PC-9 (cell line): ENCODE measurements at regions not wholly inside any gene's neighbourhood (a gene's known extent, or its start where the extent isn't known, plus 50 kb on each side); places are given as distances from the start of the nearest gene placed in this dataset.

Experiments used
- BruUV-seq: library from RNA; stranded (reverse); fragments of 400-500 nt; replicated peaks from 2 replicates; lab custom pipeline; 2021; lab: Mats Ljungman, UMichigan
- CTCF ChIA-PET: fragments of 300-600 bp; sonication (Branson Sonifier 250); formaldehyde crosslinking; loops from one replicate; lab custom pipeline; 2022; ENCODE audit warnings: antibody characterized with exemption; lab: Charles Lee
- POLR2A ChIA-PET: fragments of 300-600 bp; sonication (Branson Sonifier 250); formaldehyde crosslinking; loops from one replicate; lab custom pipeline; 2022; ENCODE audit warnings: antibody characterized with exemption; ENCODE audit not compliant: unreplicated experiment; lab: Charles Lee
- DNase-seq, 2 experiments: peaks; one replicate each; pipeline versions ENCODE4 v3.0.0 to v3.0.0-alpha.2; 2015 to 2022; ENCODE audit warnings: mixed read lengths in 1 of 2
- H2AFZ ChIP-seq: fragments of 200-600 bp; sonication (generic); 2 replicates; pipeline ENCODE4 v1.8.1; 2017; ENCODE audit warnings: antibody characterized with exemption
- H3F3A ChIP-seq: fragments of 200-600 bp; sonication (generic); 2 replicates; pipeline ENCODE4 v1.8.1; 2017; ENCODE audit warnings: antibody characterized with exemption, mild to moderate bottlenecking, low read depth; ENCODE audit not compliant: insufficient read depth
- H3K27ac ChIP-seq: fragments of 200-600 bp; sonication (generic); 2 replicates; pipeline ENCODE4 v1.6.1; 2016; ENCODE audit warnings: mixed run types
- H3K27me3 ChIP-seq: fragments of 200-600 bp; sonication (generic); 2 replicates; pipeline ENCODE4 v1.6.1; 2016; ENCODE audit warnings: low read depth, mixed run types; ENCODE audit not compliant: insufficient read depth
- H3K36me3 ChIP-seq: fragments of 200-600 bp; sonication (generic); 2 replicates; pipeline ENCODE4 v1.6.1; 2016; ENCODE audit warnings: low read depth, mixed run types
- H3K4me1 ChIP-seq: fragments of 200-600 bp; sonication (generic); replicated peaks from 2 replicates; pipeline ENCODE4 v1.6.1; 2016; ENCODE audit warnings: mixed run types; ENCODE audit not compliant: insufficient read depth
- H3K4me2 ChIP-seq: fragments of 200-600 bp; sonication (generic); 2 replicates; pipeline ENCODE4 v1.6.1; 2017; ENCODE audit warnings: mixed run types
- H3K4me3 ChIP-seq: fragments of 200-600 bp; sonication (generic); 2 replicates; pipeline ENCODE4 v1.6.1; 2016; ENCODE audit warnings: mixed run types
- H3K79me2 ChIP-seq: fragments of 200-600 bp; sonication (generic); 2 replicates; pipeline ENCODE4 v1.6.1; 2017; ENCODE audit warnings: low read depth, mixed run types
- H3K9me2 ChIP-seq: fragments of 200-600 bp; sonication (generic); 2 replicates; pipeline ENCODE4 v1.8.1; 2017; ENCODE audit warnings: mild to moderate bottlenecking; ENCODE audit not compliant: insufficient read depth
- H3K9me3 ChIP-seq: fragments of 200-600 bp; sonication (generic); 2 replicates; pipeline ENCODE4 v1.8.1; 2016; ENCODE audit warnings: low read depth; ENCODE audit not compliant: insufficient read depth
- H4K20me1 ChIP-seq: fragments of 200-600 bp; sonication (generic); 2 replicates; pipeline ENCODE4 v1.8.1; 2017; ENCODE audit not compliant: insufficient read depth
- EZH2 ChIP-seq: fragments of 200-600 bp; sonication (generic); IDR thresholded peaks from 2 replicates; pipeline ENCODE4 v1.8.0; 2017; ENCODE audit warnings: antibody characterized with exemption, low read depth
- intact Hi-C: fragments of 100-400 bp; cut with micrococcal nuclease; formaldehyde crosslinking; loops from one replicate; pipeline ENCODE4 v1.10.0; 2022; ENCODE audit not compliant: unreplicated experiment
- TF ChIP-seq, protein P1 (sequence below): fragments of 200-600 bp; sonication (generic); conservative IDR thresholded peaks from 2 replicates; pipeline ENCODE4 v1.6.1; 2017; ENCODE audit warnings: mixed run types, antibody characterized with exemption, mild to moderate bottlenecking, moderate library complexity

DNA sequence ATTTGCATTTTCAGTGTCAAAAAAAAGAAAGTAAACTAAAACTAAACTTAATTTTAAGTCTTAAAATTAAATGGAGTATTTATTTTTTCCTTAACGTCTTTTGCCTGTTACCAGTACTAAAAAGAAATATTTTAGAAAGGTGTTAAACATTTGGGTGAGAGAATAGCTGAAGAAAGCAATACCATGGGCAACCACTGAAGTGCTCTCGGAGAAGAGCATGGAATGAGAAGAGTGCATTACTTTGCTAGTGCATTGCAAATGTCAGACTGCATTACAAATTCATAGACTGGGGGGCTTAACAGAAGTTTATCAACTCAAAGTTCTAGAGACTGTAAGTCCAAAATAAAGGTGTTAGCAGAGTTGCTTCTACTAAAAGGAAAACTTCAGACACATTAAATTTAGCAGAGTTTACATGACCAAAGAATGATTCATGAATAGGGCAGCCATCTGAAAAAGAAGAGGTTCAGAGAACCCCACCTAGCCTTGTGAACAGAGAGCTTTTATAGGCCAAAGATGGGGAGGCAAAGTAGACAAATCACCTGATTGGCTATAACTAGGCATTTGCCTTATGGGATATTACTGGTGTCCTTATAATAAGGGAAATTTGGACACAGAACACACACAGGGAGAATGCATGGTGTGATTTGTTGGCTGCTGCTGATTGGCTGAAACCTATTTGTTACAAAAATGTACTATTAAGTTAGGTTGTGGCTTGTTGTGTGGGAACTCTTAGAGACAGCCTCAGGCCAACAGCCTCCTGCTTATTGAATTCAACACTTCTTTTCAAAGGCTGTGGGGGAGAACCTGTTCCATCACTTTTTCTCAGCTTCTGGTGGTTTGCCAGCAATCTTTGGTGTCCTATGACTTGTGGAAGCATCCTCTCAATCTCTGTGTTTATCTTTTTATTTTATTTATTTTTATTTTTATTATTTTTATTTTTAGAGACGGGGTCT lies 106.7 kb upstream of the RREB1 start:
- intact Hi-C loops, result no loop called here
- CTCF ChIA-PET, result no interaction called here
- H2AFZ ChIP-seq, result no peak overlapping the region

DNA sequence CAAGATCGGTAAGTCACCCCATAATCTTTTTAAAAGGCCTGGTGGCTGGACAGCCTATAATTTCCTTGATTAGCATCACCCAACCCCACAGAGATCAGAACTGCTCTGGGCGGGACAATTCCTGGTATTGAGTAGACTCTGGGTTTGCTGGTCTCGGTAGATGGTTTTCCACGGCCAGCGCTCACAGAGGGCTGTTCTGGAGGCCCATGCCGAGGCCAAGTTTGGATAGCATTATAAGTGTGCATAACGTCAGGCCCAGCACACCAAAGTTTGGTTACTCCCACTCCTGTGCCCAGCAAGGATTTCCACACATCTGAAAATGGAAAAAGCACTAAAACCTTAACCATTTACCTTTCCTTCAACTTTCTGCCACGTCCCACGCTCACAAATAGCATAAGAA lies 104.7 kb upstream of the RREB1 start:
- CTCF ChIA-PET, result no interaction called here
- Histone ChIP-seq H3K4me1 (peaks cover 10% of the 10 kb centered on the region), H3K79me2 (no peaks in the 10 kb centered on the region), H3K9me2 (no peaks in the 10 kb centered on the region), H3K36me3 (no peaks in the 10 kb centered on the region), H3K9me3 (no peaks in the 10 kb centered on the region), H3K4me3 (no peak overlapping the region), H4K20me1 (no peaks in the 10 kb centered on the region), H3F3A (peaks cover under 1% of the 10 kb centered on the region; the same call in 1 of the 2 replicates), H3K27me3 (no peaks in the 10 kb centered on the region), H3K4me2 (no peak overlapping the region), H2AFZ (no peak overlapping the region), H3K27ac (no peak overlapping the region)
- POLR2A ChIA-PET, result no interaction called here
- intact Hi-C loops, result no loop called here
- DNase-seq, result no peak
- BruUV-seq, result no TSS peak
- TF ChIP-seq, protein P1, sequence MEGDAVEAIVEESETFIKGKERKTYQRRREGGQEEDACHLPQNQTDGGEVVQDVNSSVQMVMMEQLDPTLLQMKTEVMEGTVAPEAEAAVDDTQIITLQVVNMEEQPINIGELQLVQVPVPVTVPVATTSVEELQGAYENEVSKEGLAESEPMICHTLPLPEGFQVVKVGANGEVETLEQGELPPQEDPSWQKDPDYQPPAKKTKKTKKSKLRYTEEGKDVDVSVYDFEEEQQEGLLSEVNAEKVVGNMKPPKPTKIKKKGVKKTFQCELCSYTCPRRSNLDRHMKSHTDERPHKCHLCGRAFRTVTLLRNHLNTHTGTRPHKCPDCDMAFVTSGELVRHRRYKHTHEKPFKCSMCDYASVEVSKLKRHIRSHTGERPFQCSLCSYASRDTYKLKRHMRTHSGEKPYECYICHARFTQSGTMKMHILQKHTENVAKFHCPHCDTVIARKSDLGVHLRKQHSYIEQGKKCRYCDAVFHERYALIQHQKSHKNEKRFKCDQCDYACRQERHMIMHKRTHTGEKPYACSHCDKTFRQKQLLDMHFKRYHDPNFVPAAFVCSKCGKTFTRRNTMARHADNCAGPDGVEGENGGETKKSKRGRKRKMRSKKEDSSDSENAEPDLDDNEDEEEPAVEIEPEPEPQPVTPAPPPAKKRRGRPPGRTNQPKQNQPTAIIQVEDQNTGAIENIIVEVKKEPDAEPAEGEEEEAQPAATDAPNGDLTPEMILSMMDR, result no peak
- no peak for TF ChIP-seq EZH2

More for the DNA sequence above, 106.7 kb upstream of the RREB1 start:
- H3K27me3 ChIP-seq, result no peaks in the 10 kb centered on the region
- H3K79me2 ChIP-seq, result no peaks in the 10 kb centered on the region
- H3K4me2 ChIP-seq, result no peak overlapping the region
- DNase-seq, result no peak
- POLR2A ChIA-PET, result no interaction called here
- no peak overlapping the region for H3K4me3 ChIP-seq
- no peaks in the 10 kb centered on the region for H3K36me3 ChIP-seq
- no peaks in the 10 kb centered on the region for H4K20me1 ChIP-seq
- H3F3A ChIP-seq, result no peaks in the 10 kb centered on the region; the same call in 1 of the 2 replicates
- TF ChIP-seq, protein P1, result no peak
- no peak for TF ChIP-seq EZH2
- H3K9me3 ChIP-seq, result no peaks in the 10 kb centered on the region
- no peak overlapping the region for H3K27ac ChIP-seq
- peaks cover 18% of the 10 kb centered on the region; the same call in 1 of the 2 replicates for H3K4me1 ChIP-seq
- BruUV-seq, result no TSS peak
- H3K9me2 ChIP-seq, result no peaks in the 10 kb centered on the region

- H3K4me3 ChIP-seq, result no peak overlapping the region
- TF ChIP-seq EZH2, result no peak
- TF ChIP-seq, protein P1, result no peak
- H3K36me3 ChIP-seq, result no peaks in the 10 kb centered on the region
- H3K9me3 ChIP-seq, result no peaks in the 10 kb centered on the region
- CTCF ChIA-PET, result no interaction called here
- H3K4me1 ChIP-seq, result peaks cover 16% of the 10 kb centered on the region
- H3K27ac ChIP-seq, result no peak overlapping the region
- no peaks in the 10 kb centered on the region for H3K27me3 ChIP-seq
- no TSS peak for BruUV-seq
- no peaks in the 10 kb centered on the region for H3K79me2 ChIP-seq
- no peak for DNase-seq
- no peak overlapping the region for H2AFZ ChIP-seq
- POLR2A ChIA-PET, result no interaction called here
- H4K20me1 ChIP-seq, result no peaks in the 10 kb centered on the region
- H3F3A ChIP-seq, result peaks cover 14% of the 10 kb centered on the region
- H3K4me2 ChIP-seq, result no peak overlapping the region
- intact Hi-C loops, result no loop called here
- H3K9me2 ChIP-seq, result no peaks in the 10 kb centered on the region
Measured at GRCh38 chr6:7004581-7005297, 103.0 kb upstream of the RREB1 start.
